Uterus (tissue), 2 donors: ENCODE measurements at regions not wholly inside any gene's neighbourhood (a gene's known extent, or its start where the extent isn't known, plus 50 kb on each side); places are given as distances from the start of the nearest gene placed in this dataset.

Source experiments
- POLR2A ChIP-seq, 2 donors: fragments of 450-650 bp; IDR thresholded peaks; one replicate each; pipeline ENCODE4 v1.6.1; 2016; ENCODE audit warnings: antibody characterized with exemption in 2 of 2, mild to moderate bottlenecking in 1 of 2, moderate library complexity in 1 of 2
- TF ChIP-seq, protein P1 (sequence below), 4 experiments: fragments of 200-600 bp in 2 of 4; fragments of 450-650 bp in 2 of 4; sonication (generic) in 2 of 4; IDR thresholded peaks; one replicate each; pipeline ENCODE4 v1.5.1; 2016 to 2019; ENCODE audit warnings: antibody characterized with exemption in 4 of 4, mild to moderate bottlenecking in 2 of 4, moderate library complexity in 1 of 4

DNA sequence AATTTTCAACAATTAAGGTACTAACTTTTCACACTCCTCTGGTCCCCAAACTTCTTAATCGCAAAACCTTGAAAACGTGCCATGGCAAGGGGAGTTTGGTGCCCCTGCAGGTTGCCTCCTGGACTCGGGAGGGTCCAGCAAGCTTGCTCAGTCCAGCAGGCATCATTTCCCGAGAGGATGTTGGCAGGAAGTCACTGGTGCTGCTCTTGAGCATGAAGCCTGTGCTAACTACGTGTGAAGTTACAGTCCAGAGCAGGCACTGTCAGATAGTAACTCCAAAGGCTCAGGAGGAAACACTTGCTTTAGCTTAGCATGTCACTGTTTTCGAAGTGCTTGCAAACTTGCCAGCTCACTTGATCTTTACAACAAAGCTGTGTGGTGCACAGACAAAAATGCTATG lies 215.4 kb downstream of the MYCN start:
- TF ChIP-seq, protein P1, sequence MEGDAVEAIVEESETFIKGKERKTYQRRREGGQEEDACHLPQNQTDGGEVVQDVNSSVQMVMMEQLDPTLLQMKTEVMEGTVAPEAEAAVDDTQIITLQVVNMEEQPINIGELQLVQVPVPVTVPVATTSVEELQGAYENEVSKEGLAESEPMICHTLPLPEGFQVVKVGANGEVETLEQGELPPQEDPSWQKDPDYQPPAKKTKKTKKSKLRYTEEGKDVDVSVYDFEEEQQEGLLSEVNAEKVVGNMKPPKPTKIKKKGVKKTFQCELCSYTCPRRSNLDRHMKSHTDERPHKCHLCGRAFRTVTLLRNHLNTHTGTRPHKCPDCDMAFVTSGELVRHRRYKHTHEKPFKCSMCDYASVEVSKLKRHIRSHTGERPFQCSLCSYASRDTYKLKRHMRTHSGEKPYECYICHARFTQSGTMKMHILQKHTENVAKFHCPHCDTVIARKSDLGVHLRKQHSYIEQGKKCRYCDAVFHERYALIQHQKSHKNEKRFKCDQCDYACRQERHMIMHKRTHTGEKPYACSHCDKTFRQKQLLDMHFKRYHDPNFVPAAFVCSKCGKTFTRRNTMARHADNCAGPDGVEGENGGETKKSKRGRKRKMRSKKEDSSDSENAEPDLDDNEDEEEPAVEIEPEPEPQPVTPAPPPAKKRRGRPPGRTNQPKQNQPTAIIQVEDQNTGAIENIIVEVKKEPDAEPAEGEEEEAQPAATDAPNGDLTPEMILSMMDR (IDR thresholded peaks at IDR 0.05): no peak
- no peak for TF ChIP-seq POLR2A (IDR thresholded peaks at IDR 0.05)
